NB4 (cell line): ENCODE measurements at regions not wholly inside any gene's neighbourhood (a gene's known extent, or its start where the extent isn't known, plus 50 kb on each side); places are given as distances from the start of the nearest gene placed in this dataset.
A peak's percentile ranks its signal among the peaks of the same experiment; 100 is the strongest.

ENCODE experiments used
- DNase-seq: peaks from one replicate; pipeline ENCODE4 v3.0.0; 2010; ENCODE audit warnings: low read depth
- H3K4me3 ChIP-seq: one replicate; pipeline ENCODE4 v1.5.1; 2011; ENCODE audit warnings: mild to moderate bottlenecking, low read depth, low read length, moderate library complexity
- CTCF ChIP-seq: IDR thresholded peaks from one replicate; pipeline ENCODE4 v1.5.1; 2012; ENCODE audit warnings: low read depth, low read length
- MAX ChIP-seq: IDR thresholded peaks from 2 replicates; pipeline ENCODE4 v1.6.1; 2011; ENCODE audit warnings: low read depth, low read length
- MYC ChIP-seq: IDR thresholded peaks from 2 replicates; pipeline ENCODE4 v1.6.1; 2011; ENCODE audit warnings: low read depth, low read length
- POLR2A ChIP-seq: IDR thresholded peaks from 2 replicates; pipeline ENCODE4 v1.6.1; 2011; ENCODE audit warnings: mild to moderate bottlenecking; ENCODE audit not compliant: insufficient read length; ENCODE audit errors: extremely low read depth

GRCh38 chr13:85262499-85262898, 536.7 kb downstream of the SLITRK6 start:
- no peak for TF ChIP-seq POLR2A
- TF ChIP-seq MAX = no peak
- no peak for TF ChIP-seq CTCF
- TF ChIP-seq MYC = no peak
- DNase-seq = no peak
- H3K4me3 ChIP-seq = no peak overlapping the region

GRCh38 chr13:85261757-85262346, 537.4 kb downstream of the SLITRK6 start:
- TF ChIP-seq CTCF (peak; percentile 47), MAX (no peak)
- DNase-seq = peak; percentile 4
- no peak overlapping the region for H3K4me3 ChIP-seq

- TF ChIP-seq MAX (no peak), CTCF (no peak), MYC (no peak), POLR2A (no peak)
- no peak for DNase-seq
These were observed 538.3 kb downstream of the SLITRK6 start for GRCh38 chr13:85260896-85261295.

GRCh38 chr13:85255978-85256377, 543.2 kb downstream of the SLITRK6 start:
- TF ChIP-seq POLR2A (no peak), MAX (no peak)
- H3K4me3 ChIP-seq = no peak overlapping the region
- DNase-seq = no peak

More at GRCh38 chr13:85260896-85261295, 538.3 kb downstream of the SLITRK6 start:
- H3K4me3 ChIP-seq = no peak overlapping the region

GRCh38 chr13:85254641-85255040, 544.6 kb downstream of the SLITRK6 start:
- no peak overlapping the region for H3K4me3 ChIP-seq
- no peak for DNase-seq
- TF ChIP-seq MYC (no peak), CTCF (no peak), POLR2A (no peak), MAX (no peak)

- DNase-seq = no peak
- H3K4me3 ChIP-seq = no peak overlapping the region
- TF ChIP-seq MYC (no peak), CTCF (no peak), POLR2A (no peak), MAX (no peak)
These were observed 550.1 kb downstream of the SLITRK6 start for GRCh38 chr13:85249151-85249550.
